B cell (primary cell): ENCODE measurements at regions not wholly inside any gene's neighbourhood (a gene's known extent, or its start where the extent isn't known, plus 50 kb on each side); places are given as distances from the start of the nearest gene placed in this dataset.

Experiments
- ATAC-seq: fragments of 200-7000 bp; cut with Tn5 transposase; one replicate; pipeline ENCODE4 v1.10.0; 2021; ENCODE audit warnings: low read depth, mild to moderate bottlenecking, moderate number of reproducible peaks, moderate library complexity
- CTCF ChIA-PET: fragments of 350-600 bp; sonication (Branson Sonifier 250); formaldehyde crosslinking; loops from one replicate; lab custom pipeline; 2021; ENCODE audit warnings: antibody characterized with exemption, inconsistent platforms; lab: Charles Lee
- POLR2A ChIA-PET: fragments of 350-600 bp; sonication (Branson Sonifier 250); formaldehyde crosslinking; loops from one replicate; lab custom pipeline; 2021; ENCODE audit warnings: antibody characterized with exemption; lab: Charles Lee
- DNase-seq: peaks from one replicate; pipeline ENCODE4 v3.0.0; 2013
- H2AFZ ChIP-seq: 2 replicates; pipeline ENCODE4 v1.6.1; 2012; ENCODE audit warnings: mild to moderate bottlenecking, low read depth, low read length; ENCODE audit not compliant: insufficient read depth, poor library complexity, severe bottlenecking
- H3K27ac ChIP-seq, 2 donors: 1 replicate in 1 of 2; 2 replicates in 1 of 2; pipeline ENCODE4 v1.5.1; 2012 to 2013; ENCODE audit warnings: low read length in 2 of 2, mild to moderate bottlenecking in 2 of 2, moderate library complexity in 1 of 2
- H3K27me3 ChIP-seq, 4 experiments: fragments of 200-600 bp in 1 of 4; sonication (generic) in 1 of 4; replicated peaks in 1 of 4; 1 replicate in 2 of 4; 2 replicates in 2 of 4; pipeline versions ENCODE4 v1.6.1 to v1.7.0; 2013 to 2016; ENCODE audit warnings: low read length in 3 of 4, mild to moderate bottlenecking in 2 of 4, mixed read lengths in 1 of 4, moderate library complexity in 1 of 4; ENCODE audit not compliant: insufficient read depth in 4 of 4, control insufficient read depth in 3 of 4; ENCODE audit errors: control extremely low read depth in 1 of 4
- H3K36me3 ChIP-seq, 2 experiments: replicated peaks in 1 of 2; 1 replicate in 1 of 2; 2 replicates in 1 of 2; pipeline versions ENCODE4 v1.6.1 to v1.7.1; 2013; ENCODE audit warnings: low read length in 1 of 2; ENCODE audit not compliant: insufficient read depth in 2 of 2, control insufficient read depth in 1 of 2; ENCODE audit errors: control extremely low read depth in 1 of 2, extremely low read depth in 1 of 2
- H3K4me1 ChIP-seq, 2 donors: fragments of 200-600 bp in 1 of 2; sonication (generic) in 1 of 2; 1 replicate in 1 of 2; 2 replicates in 1 of 2; pipeline versions ENCODE4 v1.5.1 to v1.6.1; 2013 to 2017; ENCODE audit warnings: low read length in 2 of 2; ENCODE audit not compliant: control insufficient read depth in 2 of 2, insufficient read depth in 2 of 2
- H3K4me2 ChIP-seq: replicated peaks from 2 replicates; pipeline ENCODE3; 2012; ENCODE audit warnings: mild to moderate bottlenecking, low read depth, low read length; ENCODE audit not compliant: poor library complexity, severe bottlenecking
- H3K4me3 ChIP-seq, 5 experiments: fragments of 200-600 bp in 1 of 5; sonication (generic) in 1 of 5; 1 replicate in 3 of 5; 2 replicates in 2 of 5; pipeline versions ENCODE4 v1.5.1 to v1.7.0; 2011 to 2016; ENCODE audit warnings: low read length in 4 of 5, mild to moderate bottlenecking in 4 of 5, low read depth in 2 of 5, control low read depth in 1 of 5, moderate library complexity in 1 of 5; ENCODE audit not compliant: insufficient read depth in 1 of 5; ENCODE audit errors: control extremely low read depth in 1 of 5, extremely low read depth in 1 of 5
- H3K79me2 ChIP-seq: fragments of 200-600 bp; sonication (generic); one replicate; pipeline ENCODE4 v1.6.0; 2016; ENCODE audit warnings: low read length; ENCODE audit not compliant: control insufficient read depth, insufficient read depth
- H3K9ac ChIP-seq: fragments of 200-600 bp; sonication (generic); 2 replicates; pipeline ENCODE4 v1.6.1; 2017; ENCODE audit warnings: mild to moderate bottlenecking, low read length, moderate library complexity
- H3K9me3 ChIP-seq, 3 donors: one replicate each; pipeline versions ENCODE4 v1.6.1 to v1.7.1; 2013; ENCODE audit warnings: low read length in 2 of 3; ENCODE audit not compliant: control insufficient read depth in 2 of 3, insufficient read depth in 1 of 3; ENCODE audit errors: control extremely low read depth in 1 of 3
- H4K20me1 ChIP-seq: 2 replicates; pipeline ENCODE4 v1.6.0; 2012; ENCODE audit warnings: mild to moderate bottlenecking, low read length; ENCODE audit not compliant: insufficient read depth, control insufficient read depth, poor library complexity, severe bottlenecking
- H3K27ac Mint-ChIP-seq: one replicate; pipeline ENCODE4 v1.8.0; 2021; ENCODE audit warnings: mixed read lengths
- H3K27me3 Mint-ChIP-seq: one replicate; pipeline ENCODE4 v1.8.0; 2021; ENCODE audit warnings: mixed read lengths
- H3K4me1 Mint-ChIP-seq: one replicate; pipeline ENCODE4 v1.8.0; 2021; ENCODE audit warnings: mixed read lengths
- H3K4me3 Mint-ChIP-seq: one replicate; pipeline ENCODE4 v1.8.0; 2021; ENCODE audit warnings: mixed read lengths
- H3K9me3 Mint-ChIP-seq: one replicate; pipeline ENCODE4 v1.8.0; 2022; ENCODE audit warnings: mixed read lengths; ENCODE audit not compliant: insufficient read depth
- EZH2 ChIP-seq: IDR thresholded peaks from 2 replicates; pipeline ENCODE4 v1.6.1; 2012; ENCODE audit warnings: borderline replicate concordance, low read depth, mild to moderate bottlenecking, moderate library complexity, low read length; ENCODE audit not compliant: insufficient read depth, poor library complexity, severe bottlenecking
- WGBS: methylation state at CpG from one replicate; pipeline ENCODE4 v1.1.5; 2013; ENCODE audit warnings: missing lambda C conversion rate; ENCODE audit not compliant: insufficient coverage; 5-methylcytosine and 5-hydroxymethylcytosine counted together
- intact Hi-C: fragments of 100-400 bp; cut with micrococcal nuclease; formaldehyde crosslinking; loops from one replicate; pipeline ENCODE4 v1.10.0; 2022
- TF ChIP-seq, protein P1 (sequence below): fragments of 200-600 bp; IDR thresholded peaks from one replicate; pipeline ENCODE4 v1.8.0; 2022; ENCODE audit warnings: antibody characterized with exemption, mild to moderate bottlenecking

DNA sequence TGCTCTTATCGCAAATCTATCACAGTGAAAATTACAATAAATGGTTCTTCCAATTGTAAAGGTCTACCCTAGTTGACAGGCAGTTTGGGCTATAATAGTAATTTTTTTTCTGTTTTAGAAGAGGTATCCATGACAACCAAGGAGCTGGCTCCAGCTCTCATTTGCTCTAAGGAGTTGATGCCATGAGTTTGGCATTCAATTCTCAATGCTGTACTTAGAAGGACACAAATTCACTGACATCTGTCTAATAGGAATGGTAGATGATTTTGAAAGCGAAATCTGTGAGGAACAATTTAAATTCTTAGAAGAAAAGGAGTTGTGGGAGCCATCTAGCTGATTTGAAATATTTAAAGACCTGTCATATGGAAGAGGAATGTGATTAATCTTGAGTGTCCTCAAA, 203.6 kb upstream of the DAB2 start:
- no peaks in the 10 kb centered on the region for H3K4me1 Mint-ChIP-seq
- H3K27me3 Mint-ChIP-seq: peaks cover 29% of the 10 kb centered on the region
- WGBS: no CpG with 5 or more reads among the region's 2 CpGs
- no peak overlapping the region for H3K4me3 ChIP-seq
- DNase-seq (no peak), ATAC-seq (no peak)
- H3K27me3 ChIP-seq: no peaks in the 10 kb centered on the region
- H2AFZ ChIP-seq: no peak overlapping the region
- no peaks in the 10 kb centered on the region for H3K9me3 ChIP-seq
- no peak overlapping the region for H3K4me3 Mint-ChIP-seq
- no peaks in the 10 kb centered on the region for H3K9me3 Mint-ChIP-seq
- POLR2A ChIA-PET: no interaction called here
- no peak overlapping the region for H3K27ac ChIP-seq
- TF ChIP-seq, protein P1, sequence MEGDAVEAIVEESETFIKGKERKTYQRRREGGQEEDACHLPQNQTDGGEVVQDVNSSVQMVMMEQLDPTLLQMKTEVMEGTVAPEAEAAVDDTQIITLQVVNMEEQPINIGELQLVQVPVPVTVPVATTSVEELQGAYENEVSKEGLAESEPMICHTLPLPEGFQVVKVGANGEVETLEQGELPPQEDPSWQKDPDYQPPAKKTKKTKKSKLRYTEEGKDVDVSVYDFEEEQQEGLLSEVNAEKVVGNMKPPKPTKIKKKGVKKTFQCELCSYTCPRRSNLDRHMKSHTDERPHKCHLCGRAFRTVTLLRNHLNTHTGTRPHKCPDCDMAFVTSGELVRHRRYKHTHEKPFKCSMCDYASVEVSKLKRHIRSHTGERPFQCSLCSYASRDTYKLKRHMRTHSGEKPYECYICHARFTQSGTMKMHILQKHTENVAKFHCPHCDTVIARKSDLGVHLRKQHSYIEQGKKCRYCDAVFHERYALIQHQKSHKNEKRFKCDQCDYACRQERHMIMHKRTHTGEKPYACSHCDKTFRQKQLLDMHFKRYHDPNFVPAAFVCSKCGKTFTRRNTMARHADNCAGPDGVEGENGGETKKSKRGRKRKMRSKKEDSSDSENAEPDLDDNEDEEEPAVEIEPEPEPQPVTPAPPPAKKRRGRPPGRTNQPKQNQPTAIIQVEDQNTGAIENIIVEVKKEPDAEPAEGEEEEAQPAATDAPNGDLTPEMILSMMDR: no peak
- TF ChIP-seq EZH2: no peak
- CTCF ChIA-PET: no interaction called here
- no peak overlapping the region for H3K9ac ChIP-seq
- intact Hi-C loops: no loop called here
- no peaks in the 10 kb centered on the region for H3K4me1 ChIP-seq
- no peaks in the 10 kb centered on the region for H3K36me3 ChIP-seq
- no peaks in the 10 kb centered on the region for H4K20me1 ChIP-seq
- no peaks in the 10 kb centered on the region for H3K79me2 ChIP-seq
- H3K4me2 ChIP-seq: no peak overlapping the region
- H3K27ac Mint-ChIP-seq: no peak overlapping the region

DNA sequence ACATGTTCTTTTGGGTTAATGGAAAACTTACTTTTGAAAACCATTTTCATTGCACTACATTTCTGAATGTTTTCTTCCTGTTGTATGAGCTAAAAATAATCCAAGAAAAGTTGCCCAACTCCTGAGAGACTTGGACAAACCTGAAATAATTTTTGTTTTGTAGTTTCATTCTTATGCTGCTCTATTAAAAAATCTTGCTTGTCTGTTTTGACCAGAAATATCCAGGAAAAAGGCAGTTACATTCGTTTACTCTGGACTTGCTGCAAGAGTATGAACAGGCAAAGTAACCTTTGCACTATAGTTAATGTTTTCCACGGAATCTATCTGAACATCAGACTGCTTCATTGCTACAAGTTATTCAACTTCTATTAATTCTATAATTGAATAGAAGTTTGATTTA, 200.1 kb upstream of the DAB2 start:
- Histone ChIP-seq H4K20me1 (no peaks in the 10 kb centered on the region), H3K36me3 (no peaks in the 10 kb centered on the region), H3K9me3 (peaks cover 0 to 4% (median 0%) of the 10 kb centered on the region in 3 donors), H3K27me3 (no peaks in the 10 kb centered on the region), H2AFZ (no peak overlapping the region), H3K27ac (no peak overlapping the region), H3K79me2 (no peaks in the 10 kb centered on the region), H3K4me2 (no peak overlapping the region), H3K4me3 (no peak overlapping the region), H3K4me1 (no peaks in the 10 kb centered on the region), H3K9ac (no peak overlapping the region)
- peaks cover 29% of the 10 kb centered on the region for H3K27me3 Mint-ChIP-seq
- H3K4me3 Mint-ChIP-seq: no peak overlapping the region
- ChIA-PET POLR2A (no interaction called here), CTCF (no interaction called here)
- no peaks in the 10 kb centered on the region for H3K4me1 Mint-ChIP-seq
- no peaks in the 10 kb centered on the region for H3K9me3 Mint-ChIP-seq
- no peak for DNase-seq
- no peak for ATAC-seq
- no CpG with 5 or more reads among the region's 2 CpGs for WGBS
- no peak overlapping the region for H3K27ac Mint-ChIP-seq
- TF ChIP-seq, protein P1: no peak
- no peak for TF ChIP-seq EZH2
- intact Hi-C loops: no loop called here
